Ascending aorta (tissue), 2 donors: ENCODE measurements at regions not wholly inside any gene's neighbourhood (a gene's known extent, or its start where the extent isn't known, plus 50 kb on each side); places are given as distances from the start of the nearest gene placed in this dataset.

Experiments
- DNase-seq, 2 donors: peaks; one replicate each; pipeline ENCODE4 v3.0.0-alpha.2; 2019; ENCODE audit warnings: low spot score in 2 of 2
- H3K27ac ChIP-seq, 2 donors: fragments of 200-600 bp; sonication (generic); one replicate each; pipeline ENCODE4 v1.5.1; 2016 to 2017; ENCODE audit warnings: mild to moderate bottlenecking in 1 of 2
- H3K27me3 ChIP-seq: fragments of 200-600 bp; sonication (generic); one replicate; pipeline ENCODE4 v1.5.1; 2017
- H3K36me3 ChIP-seq, 2 donors: fragments of 200-600 bp; sonication (generic); one replicate each; pipeline ENCODE4 v1.5.1; 2016
- H3K4me1 ChIP-seq, 2 donors: fragments of 200-600 bp; sonication (generic); one replicate each; pipeline ENCODE4 v1.5.1; 2016 to 2017; ENCODE audit warnings: mild to moderate bottlenecking in 1 of 2
- H3K4me3 ChIP-seq, 2 donors: fragments of 200-600 bp; sonication (generic); one replicate each; pipeline ENCODE4 v1.5.1; 2016 to 2017; ENCODE audit warnings: mild to moderate bottlenecking in 1 of 2
- H3K9me3 ChIP-seq, 2 donors: fragments of 200-600 bp; sonication (generic); one replicate each; pipeline ENCODE4 v1.5.1; 2016
- CTCF ChIP-seq, 3 experiments: fragments of 200-600 bp in 2 of 3; fragments of 450-650 bp in 1 of 3; sonication (generic) in 2 of 3; IDR thresholded peaks; one replicate each; pipeline ENCODE4 v1.5.1; 2016 to 2019; ENCODE audit warnings: antibody characterized with exemption in 3 of 3, mild to moderate bottlenecking in 1 of 3, moderate library complexity in 1 of 3
- intact Hi-C: fragments of 100-400 bp; cut with DNase I; formaldehyde crosslinking; loops from one replicate; pipeline ENCODE4 v1.15.1; 2023

- no peak for TF ChIP-seq CTCF (IDR thresholded peaks at IDR 0.05)
- H3K27ac ChIP-seq: peak overlapping the region; percentile 80
- H3K4me3 ChIP-seq: no peak overlapping the region
- H3K4me1 ChIP-seq: peaks cover 6 to 46% of the 10 kb centered on the region in 2 donors
- intact Hi-C loops: no loop called here
- no peaks in the 10 kb centered on the region for H3K27me3 ChIP-seq
- H3K36me3 ChIP-seq: no peaks in the 10 kb centered on the region
- DNase-seq: no peak
- H3K9me3 ChIP-seq: no peaks in the 10 kb centered on the region
These were observed 253.7 kb upstream of the TGFBR2 start for GRCh38 chr3:30352410-30353318.

- Histone ChIP-seq H3K9me3 (no peaks in the 10 kb centered on the region), H3K36me3 (no peaks in the 10 kb centered on the region), H3K27ac (peak overlapping the region; percentile 80), H3K4me1 (peaks cover 6 to 41% of the 10 kb centered on the region in 2 donors), H3K4me3 (no peak overlapping the region), H3K27me3 (no peaks in the 10 kb centered on the region)
- no peak for DNase-seq
- no peak for TF ChIP-seq CTCF (IDR thresholded peaks at IDR 0.05)
- intact Hi-C loops: no loop called here
These were observed 252.5 kb upstream of the TGFBR2 start for GRCh38 chr3:30353711-30354467.

- Histone ChIP-seq H3K27ac (peak overlapping the region; percentile 80), H3K4me3 (no peak overlapping the region), H3K4me1 (peaks cover 6 to 41% of the 10 kb centered on the region in 2 donors), H3K36me3 (no peaks in the 10 kb centered on the region), H3K27me3 (no peaks in the 10 kb centered on the region), H3K9me3 (no peaks in the 10 kb centered on the region)
- peak in 1 of 2 donors; percentile 70 for DNase-seq
- no peak for TF ChIP-seq CTCF (IDR thresholded peaks at IDR 0.05)
- intact Hi-C loops: no loop called here
These were observed 251.9 kb upstream of the TGFBR2 start for GRCh38 chr3:30354513-30354912.

- Histone ChIP-seq H3K4me3 (no peak overlapping the region), H3K4me1 (peaks cover 3 to 36% of the 10 kb centered on the region in 2 donors), H3K36me3 (no peaks in the 10 kb centered on the region), H3K9me3 (no peaks in the 10 kb centered on the region), H3K27ac (peak overlapping the region; percentile 80), H3K27me3 (no peaks in the 10 kb centered on the region)
- no peak for TF ChIP-seq CTCF (IDR thresholded peaks at IDR 0.05)
- no peak for DNase-seq
- intact Hi-C loops: no loop called here
These were observed 251.4 kb upstream of the TGFBR2 start for GRCh38 chr3:30354972-30355371.

- Histone ChIP-seq H3K4me1 (peaks cover 3 to 31% of the 10 kb centered on the region in 2 donors), H3K36me3 (no peaks in the 10 kb centered on the region), H3K27ac (peak overlapping the region; percentile 80), H3K27me3 (no peaks in the 10 kb centered on the region), H3K9me3 (no peaks in the 10 kb centered on the region), H3K4me3 (no peak overlapping the region)
- DNase-seq: no peak
- intact Hi-C loops: no loop called here
- no peak for TF ChIP-seq CTCF (IDR thresholded peaks at IDR 0.05)
These were observed 250.8 kb upstream of the TGFBR2 start for GRCh38 chr3:30355622-30356021.
